Testis (tissue), 2 donors: ENCODE measurements at regions not wholly inside any gene's neighbourhood (a gene's known extent, or its start where the extent isn't known, plus 50 kb on each side); places are given as distances from the start of the nearest gene placed in this dataset.

ENCODE experiments used
- POLR2A ChIP-seq: fragments of 450-650 bp; IDR thresholded peaks from one replicate; pipeline ENCODE4 v1.6.1; 2017; ENCODE audit warnings: antibody characterized with exemption, mild to moderate bottlenecking, moderate library complexity
- TF ChIP-seq, protein P1 (sequence below), 3 experiments: fragments of 450-650 bp in 2 of 3; fragments of 200-600 bp in 1 of 3; sonication (generic) in 1 of 3; IDR thresholded peaks; one replicate each; pipeline ENCODE4 v1.5.1; 2016 to 2019; ENCODE audit warnings: antibody characterized with exemption in 3 of 3, mild to moderate bottlenecking in 2 of 3, moderate library complexity in 1 of 3

DNA sequence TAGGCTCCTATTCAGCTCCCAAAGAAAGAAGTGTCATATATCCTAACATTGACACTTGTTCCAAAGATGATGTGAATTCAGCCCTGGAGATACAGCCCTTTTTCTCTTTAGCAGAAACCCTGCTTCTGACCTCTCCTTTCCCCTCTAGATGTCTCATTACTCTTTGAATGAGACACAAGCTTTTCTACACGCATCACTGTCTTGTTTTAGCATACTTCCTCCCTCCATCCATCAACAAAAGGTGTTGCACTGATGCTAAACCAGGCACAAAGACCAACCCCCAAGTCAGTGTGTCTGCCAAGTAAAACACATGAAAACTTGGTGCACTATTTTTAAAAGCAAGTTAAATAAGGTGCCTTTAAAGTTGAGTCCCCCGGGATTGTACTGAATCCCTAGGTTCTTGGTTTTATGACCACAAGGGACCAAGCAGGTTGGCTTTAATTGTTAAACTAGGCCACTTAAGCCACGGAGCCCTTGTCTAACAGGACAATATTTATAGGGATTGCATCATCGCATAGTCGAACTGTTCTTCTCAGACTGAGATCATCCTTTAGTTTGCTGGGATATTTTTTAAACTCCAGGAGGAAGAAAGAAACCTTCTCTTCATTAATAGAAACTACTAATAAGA, 101.0 kb upstream of the GUCA2B start:
- TF ChIP-seq, protein P1, sequence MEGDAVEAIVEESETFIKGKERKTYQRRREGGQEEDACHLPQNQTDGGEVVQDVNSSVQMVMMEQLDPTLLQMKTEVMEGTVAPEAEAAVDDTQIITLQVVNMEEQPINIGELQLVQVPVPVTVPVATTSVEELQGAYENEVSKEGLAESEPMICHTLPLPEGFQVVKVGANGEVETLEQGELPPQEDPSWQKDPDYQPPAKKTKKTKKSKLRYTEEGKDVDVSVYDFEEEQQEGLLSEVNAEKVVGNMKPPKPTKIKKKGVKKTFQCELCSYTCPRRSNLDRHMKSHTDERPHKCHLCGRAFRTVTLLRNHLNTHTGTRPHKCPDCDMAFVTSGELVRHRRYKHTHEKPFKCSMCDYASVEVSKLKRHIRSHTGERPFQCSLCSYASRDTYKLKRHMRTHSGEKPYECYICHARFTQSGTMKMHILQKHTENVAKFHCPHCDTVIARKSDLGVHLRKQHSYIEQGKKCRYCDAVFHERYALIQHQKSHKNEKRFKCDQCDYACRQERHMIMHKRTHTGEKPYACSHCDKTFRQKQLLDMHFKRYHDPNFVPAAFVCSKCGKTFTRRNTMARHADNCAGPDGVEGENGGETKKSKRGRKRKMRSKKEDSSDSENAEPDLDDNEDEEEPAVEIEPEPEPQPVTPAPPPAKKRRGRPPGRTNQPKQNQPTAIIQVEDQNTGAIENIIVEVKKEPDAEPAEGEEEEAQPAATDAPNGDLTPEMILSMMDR (IDR thresholded peaks at IDR 0.05): no peak
- TF ChIP-seq POLR2A: no peak
